ENCODE measurements at regions not wholly inside any gene's neighbourhood (a gene's known extent, or its start where the extent isn't known, plus 50 kb on each side); places are given as distances from the start of the nearest gene placed in this dataset.

DNA sequence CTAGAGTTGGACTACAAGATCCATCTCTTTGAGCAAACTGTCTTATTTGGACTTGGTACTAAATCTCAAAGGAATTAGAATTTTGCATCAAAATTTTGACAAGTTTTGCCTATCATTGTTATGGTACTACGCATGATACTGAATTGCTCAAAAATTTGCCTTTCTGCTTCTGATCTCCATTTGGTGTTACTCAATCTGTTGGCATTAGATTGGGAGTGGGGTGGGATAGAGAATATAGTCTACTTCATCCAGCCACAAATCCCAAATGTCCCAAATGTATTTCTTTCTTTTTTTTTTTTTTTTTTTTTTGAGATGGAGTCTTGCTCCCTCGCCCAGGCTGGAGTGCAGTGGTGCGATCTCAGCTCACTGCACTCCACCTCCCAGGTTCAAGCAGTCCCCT is 204.8 kb downstream of the TANC2 start (continued):
- TF ChIP-seq, protein P1, sequence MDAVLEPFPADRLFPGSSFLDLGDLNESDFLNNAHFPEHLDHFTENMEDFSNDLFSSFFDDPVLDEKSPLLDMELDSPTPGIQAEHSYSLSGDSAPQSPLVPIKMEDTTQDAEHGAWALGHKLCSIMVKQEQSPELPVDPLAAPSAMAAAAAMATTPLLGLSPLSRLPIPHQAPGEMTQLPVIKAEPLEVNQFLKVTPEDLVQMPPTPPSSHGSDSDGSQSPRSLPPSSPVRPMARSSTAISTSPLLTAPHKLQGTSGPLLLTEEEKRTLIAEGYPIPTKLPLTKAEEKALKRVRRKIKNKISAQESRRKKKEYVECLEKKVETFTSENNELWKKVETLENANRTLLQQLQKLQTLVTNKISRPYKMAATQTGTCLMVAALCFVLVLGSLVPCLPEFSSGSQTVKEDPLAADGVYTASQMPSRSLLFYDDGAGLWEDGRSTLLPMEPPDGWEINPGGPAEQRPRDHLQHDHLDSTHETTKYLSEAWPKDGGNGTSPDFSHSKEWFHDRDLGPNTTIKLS (IDR thresholded peaks at IDR 0.05; ENCODE audit: borderline replicate concordance, low read depth), result no peak

GRCh38 chr17:63171428-63172393 is 205.7 kb downstream of the TANC2 start:
- FAIRE-seq, result no peak
- 55% methylated on average over 5 of the region's 5 CpGs for WGBS (ENCODE audit: insufficient coverage, low coverage, missing lambda C conversion rate)
- POLR2A ChIA-PET, result no interaction called here
- TF ChIP-seq KAT8 (IDR thresholded peaks at IDR 0.05; ENCODE audit: low read depth) (no peak), KLF10 (CRISPR knock-in tag; IDR thresholded peaks at IDR 0.05) (no peak), BRD9 (IDR thresholded peaks at IDR 0.05; ENCODE audit: low read depth, partially characterized antibody) (no peak), RBM17 (IDR thresholded peaks at IDR 0.05; ENCODE audit: borderline replicate concordance, low read depth, low read length) (no peak), POLR2G (IDR thresholded peaks at IDR 0.05; ENCODE audit: low read depth, low read length) (no peak), HINFP (tag; conservative IDR thresholded peaks at IDR 0.05; ENCODE audit: low read depth) (no peak), RBM39 (optimal IDR thresholded peaks at IDR 0.05; ENCODE audit: low read depth, low read length) (no peak), NCOA2 (IDR thresholded peaks at IDR 0.05; ENCODE audit: partially characterized antibody in 2 of 2) (no peak), ZNF134 (CRISPR knock-in tag; conservative IDR thresholded peaks at IDR 0.05) (no peak), GABPB1 (CRISPR knock-in tag; IDR thresholded peaks at IDR 0.05) (no peak)
- TF ChIP-seq, protein P2, sequence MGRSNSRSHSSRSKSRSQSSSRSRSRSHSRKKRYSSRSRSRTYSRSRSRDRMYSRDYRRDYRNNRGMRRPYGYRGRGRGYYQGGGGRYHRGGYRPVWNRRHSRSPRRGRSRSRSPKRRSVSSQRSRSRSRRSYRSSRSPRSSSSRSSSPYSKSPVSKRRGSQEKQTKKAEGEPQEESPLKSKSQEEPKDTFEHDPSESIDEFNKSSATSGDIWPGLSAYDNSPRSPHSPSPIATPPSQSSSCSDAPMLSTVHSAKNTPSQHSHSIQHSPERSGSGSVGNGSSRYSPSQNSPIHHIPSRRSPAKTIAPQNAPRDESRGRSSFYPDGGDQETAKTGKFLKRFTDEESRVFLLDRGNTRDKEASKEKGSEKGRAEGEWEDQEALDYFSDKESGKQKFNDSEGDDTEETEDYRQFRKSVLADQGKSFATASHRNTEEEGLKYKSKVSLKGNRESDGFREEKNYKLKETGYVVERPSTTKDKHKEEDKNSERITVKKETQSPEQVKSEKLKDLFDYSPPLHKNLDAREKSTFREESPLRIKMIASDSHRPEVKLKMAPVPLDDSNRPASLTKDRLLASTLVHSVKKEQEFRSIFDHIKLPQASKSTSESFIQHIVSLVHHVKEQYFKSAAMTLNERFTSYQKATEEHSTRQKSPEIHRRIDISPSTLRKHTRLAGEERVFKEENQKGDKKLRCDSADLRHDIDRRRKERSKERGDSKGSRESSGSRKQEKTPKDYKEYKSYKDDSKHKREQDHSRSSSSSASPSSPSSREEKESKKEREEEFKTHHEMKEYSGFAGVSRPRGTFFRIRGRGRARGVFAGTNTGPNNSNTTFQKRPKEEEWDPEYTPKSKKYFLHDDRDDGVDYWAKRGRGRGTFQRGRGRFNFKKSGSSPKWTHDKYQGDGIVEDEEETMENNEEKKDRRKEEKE (IDR thresholded peaks at IDR 0.05; ENCODE audit: borderline replicate concordance in 1 of 2, control insufficient read depth in 1 of 2, low read depth in 2 of 2, low read length in 1 of 2), result no peak

More at GRCh38 chr17:63171428-63172393, 205.7 kb downstream of the TANC2 start:
- Histone ChIP-seq H3K27ac (ENCODE audit: extremely low read depth, low read depth, low read length) (no peak overlapping the region), H3K79me2 (ENCODE audit: control insufficient read depth, insufficient read depth, low read length) (no peaks in the 10 kb centered on the region), H3K9me3 (replicated peaks; ENCODE audit: control insufficient read depth, insufficient read depth, low read depth, low read length) (no peaks in the 10 kb centered on the region), H2AFZ (ENCODE audit: low read depth, low read length) (no peak overlapping the region), H3K4me3 (no peak overlapping the region), H3K4me1 (replicated peaks in 1 of 2; ENCODE audit: control insufficient read depth in 2 of 2, insufficient read depth in 2 of 2, low read length in 2 of 2) (no peaks in the 10 kb centered on the region), H3K9ac (ENCODE audit: insufficient read depth in 1 of 2, low read depth in 2 of 2, low read length in 2 of 2) (no peak overlapping the region), H3K36me3 (ENCODE audit: control insufficient read depth, insufficient read depth, low read length) (no peaks in the 10 kb centered on the region), H3K4me2 (ENCODE audit: insufficient read depth, low read length) (no peak overlapping the region), H4K20me1 (replicated peaks; ENCODE audit: control insufficient read depth, insufficient read depth, low read length) (no peaks in the 10 kb centered on the region), H3K9me1 (ENCODE audit: control insufficient read depth, insufficient read depth, low read length) (no peaks in the 10 kb centered on the region), H3K27me3 (ENCODE audit: control insufficient read depth in 2 of 2, insufficient read depth in 2 of 2, low read length in 2 of 2) (no peaks in the 10 kb centered on the region; a peak in 1 of 5 replicates)
- no TSS peak for BruUV-seq (replicated peaks)
- ATAC-seq (no peak), DNase-seq (ENCODE audit: extremely low read depth in 1 of 4, low spot score in 3 of 4) (no peak)
- in situ Hi-C loops (cut with MboI) (no loop called here), intact Hi-C loops (cut with micrococcal nuclease) (no loop called here)
- CTCF ChIA-PET (ENCODE audit: low intra/inter-chr PET ratio), result no interaction called here
